ENCODE measurements at regions not wholly inside any gene's neighbourhood (a gene's known extent, or its start where the extent isn't known, plus 50 kb on each side); places are given as distances from the start of the nearest gene placed in this dataset.

GRCh38 chr10:4685491-4685890 lies 140.5 kb upstream of the AKR1E2 start:
- no peaks in the 10 kb centered on the region for H3K9me3 ChIP-seq
- intact Hi-C loops (cut with DNase I), result no loop called here
- peak in 1 of 2 donors; percentile 29 for DNase-seq
- peaks cover 0 to 37% (median 10%) of the 10 kb centered on the region in 9 donors for H3K4me1 ChIP-seq
- no peaks in the 10 kb centered on the region for H3K36me3 ChIP-seq
- peak in 6 of 8 donors; percentile 60 to 94 (median 86) for ATAC-seq
- H3K27me3 ChIP-seq, result no peaks in the 10 kb centered on the region
- H3K27ac ChIP-seq, result peak overlapping the region in 7 of 10 donors; percentile 15 to 70 (median 55)
- TF ChIP-seq CTCF (IDR thresholded peaks at IDR 0.05), result no peak
- no peak overlapping the region for H3K4me3 ChIP-seq
- WGBS, 2 donors, result 51 to 68% methylated on average over 3 of the region's 3 CpGs

GRCh38 chr10:4684434-4684833 lies 141.6 kb upstream of the AKR1E2 start:
- intact Hi-C loops (cut with DNase I), result no loop called here

GRCh38 chr10:4683838-4684237 lies 142.2 kb upstream of the AKR1E2 start:
- H3K4me3 ChIP-seq, result no peak overlapping the region
- 95 to 96% methylated on average over 8 of the region's 8 CpGs for WGBS, 2 donors
- intact Hi-C loops (cut with DNase I), result no loop called here
- no peaks in the 10 kb centered on the region for H3K36me3 ChIP-seq
- no peak for ATAC-seq
- no peak for TF ChIP-seq CTCF (IDR thresholded peaks at IDR 0.05)
- H3K9me3 ChIP-seq, result no peaks in the 10 kb centered on the region
- no peak for DNase-seq
- H3K27ac ChIP-seq, result no peak overlapping the region
- H3K27me3 ChIP-seq, result no peaks in the 10 kb centered on the region
- H3K4me1 ChIP-seq, result peaks cover 0 to 37% (median 10%) of the 10 kb centered on the region in 9 donors

More at GRCh38 chr10:4684434-4684833, 141.6 kb upstream of the AKR1E2 start:
- Histone ChIP-seq H3K27ac (peak overlapping the region in 5 of 10 donors; percentile 27 to 70 (median 55)), H3K4me1 (peaks cover 0 to 37% (median 10%) of the 10 kb centered on the region in 9 donors), H3K27me3 (no peaks in the 10 kb centered on the region), H3K4me3 (no peak overlapping the region), H3K9me3 (no peaks in the 10 kb centered on the region), H3K36me3 (no peaks in the 10 kb centered on the region)
- no peak for TF ChIP-seq CTCF (IDR thresholded peaks at IDR 0.05)
- ATAC-seq (no peak), DNase-seq (no peak)

GRCh38 chr10:4683137-4683536 lies 142.9 kb upstream of the AKR1E2 start:
- intact Hi-C loops (cut with DNase I), result no loop called here
- WGBS, 2 donors, result 76 to 80% methylated on average over 2 of the region's 2 CpGs
- Histone ChIP-seq H3K27ac (no peak overlapping the region), H3K4me3 (no peak overlapping the region), H3K36me3 (no peaks in the 10 kb centered on the region), H3K4me1 (peaks cover 0 to 37% (median 15%) of the 10 kb centered on the region in 9 donors), H3K9me3 (no peaks in the 10 kb centered on the region), H3K27me3 (no peaks in the 10 kb centered on the region)
- DNase-seq (no peak), ATAC-seq (no peak)
- TF ChIP-seq CTCF (IDR thresholded peaks at IDR 0.05), result no peak
